ENCODE measurements at regions not wholly inside any gene's neighbourhood (a gene's known extent, or its start where the extent isn't known, plus 50 kb on each side); places are given as distances from the start of the nearest gene placed in this dataset.

DNA sequence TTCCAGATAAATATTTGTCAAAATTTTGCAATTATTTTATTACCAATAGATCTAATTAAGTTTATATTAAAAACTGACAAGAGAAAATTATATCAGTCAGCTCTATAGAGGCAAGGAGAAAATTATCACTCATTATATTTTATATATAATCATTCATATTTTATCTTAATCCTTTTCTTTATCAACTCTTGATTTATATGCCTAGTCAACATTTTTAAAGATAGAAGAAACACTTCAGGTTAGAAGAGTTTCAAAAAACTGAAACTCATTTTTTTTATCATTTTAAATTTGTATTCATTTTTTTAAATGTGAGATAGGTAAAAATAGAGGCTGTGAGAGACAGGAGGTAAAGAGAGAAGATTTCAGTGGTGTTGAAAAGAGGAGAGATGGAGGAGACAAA, 217.3 kb upstream of the P2RY1 start:
- in situ Hi-C loops (cut with HindIII; ENCODE audit: low pct_ligation_motif_present, low sequenced_read_pairs) = no loop called here
- H3K4me3 ChIP-seq (ENCODE audit: low read depth, low read length) = no peak overlapping the region
- TF ChIP-seq, protein P1, sequence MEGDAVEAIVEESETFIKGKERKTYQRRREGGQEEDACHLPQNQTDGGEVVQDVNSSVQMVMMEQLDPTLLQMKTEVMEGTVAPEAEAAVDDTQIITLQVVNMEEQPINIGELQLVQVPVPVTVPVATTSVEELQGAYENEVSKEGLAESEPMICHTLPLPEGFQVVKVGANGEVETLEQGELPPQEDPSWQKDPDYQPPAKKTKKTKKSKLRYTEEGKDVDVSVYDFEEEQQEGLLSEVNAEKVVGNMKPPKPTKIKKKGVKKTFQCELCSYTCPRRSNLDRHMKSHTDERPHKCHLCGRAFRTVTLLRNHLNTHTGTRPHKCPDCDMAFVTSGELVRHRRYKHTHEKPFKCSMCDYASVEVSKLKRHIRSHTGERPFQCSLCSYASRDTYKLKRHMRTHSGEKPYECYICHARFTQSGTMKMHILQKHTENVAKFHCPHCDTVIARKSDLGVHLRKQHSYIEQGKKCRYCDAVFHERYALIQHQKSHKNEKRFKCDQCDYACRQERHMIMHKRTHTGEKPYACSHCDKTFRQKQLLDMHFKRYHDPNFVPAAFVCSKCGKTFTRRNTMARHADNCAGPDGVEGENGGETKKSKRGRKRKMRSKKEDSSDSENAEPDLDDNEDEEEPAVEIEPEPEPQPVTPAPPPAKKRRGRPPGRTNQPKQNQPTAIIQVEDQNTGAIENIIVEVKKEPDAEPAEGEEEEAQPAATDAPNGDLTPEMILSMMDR (IDR thresholded peaks at IDR 0.05; ENCODE audit: low read depth, low read length, missing control alignments) = no peak
- no peak for DNase-seq
- H3K27me3 ChIP-seq (replicated peaks) = no peaks in the 10 kb centered on the region
- H3K36me3 ChIP-seq (replicated peaks) = no peaks in the 10 kb centered on the region
- no peak overlapping the region for H3K27ac ChIP-seq

- TF ChIP-seq, protein P1 (IDR thresholded peaks at IDR 0.05; ENCODE audit: low read depth, low read length, missing control alignments) = no peak
- no peak for DNase-seq
- Histone ChIP-seq H3K27ac (no peak overlapping the region), H3K27me3 (replicated peaks) (no peaks in the 10 kb centered on the region), H3K4me3 (ENCODE audit: low read depth, low read length) (no peak overlapping the region), H3K36me3 (replicated peaks) (no peaks in the 10 kb centered on the region)
- in situ Hi-C loops (cut with HindIII; ENCODE audit: low pct_ligation_motif_present, low sequenced_read_pairs) = no loop called here
These were observed 216.4 kb upstream of the P2RY1 start for GRCh38 chr3:152618529-152618928.

DNA sequence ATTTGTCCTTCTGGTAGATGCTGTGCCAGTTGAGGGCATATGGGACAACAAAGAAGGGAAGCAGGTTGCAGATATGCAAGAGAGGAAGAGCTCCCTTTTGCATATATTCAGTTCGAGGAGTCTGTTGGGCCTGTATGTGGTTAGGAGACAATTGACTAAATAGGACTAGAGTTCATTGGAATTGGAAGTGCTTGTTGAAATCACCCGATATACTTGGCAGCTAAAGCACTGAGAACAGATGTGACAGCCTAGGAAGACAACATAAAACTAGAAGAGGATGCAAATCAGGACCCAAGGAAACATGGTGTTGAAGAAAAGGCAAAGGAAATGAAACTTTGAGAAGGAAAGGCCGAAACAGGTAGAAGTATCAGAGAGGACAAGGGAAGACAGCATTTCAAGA, 215.2 kb upstream of the P2RY1 start:
- H3K36me3 ChIP-seq (replicated peaks) = no peaks in the 10 kb centered on the region
- no peak overlapping the region for H3K4me3 ChIP-seq (ENCODE audit: low read depth, low read length)
- DNase-seq = no peak
- H3K27me3 ChIP-seq (replicated peaks) = no peaks in the 10 kb centered on the region
- H3K27ac ChIP-seq = no peak overlapping the region
- TF ChIP-seq, protein P1 (IDR thresholded peaks at IDR 0.05; ENCODE audit: low read depth, low read length, missing control alignments) = no peak
- in situ Hi-C loops (cut with HindIII; ENCODE audit: low pct_ligation_motif_present, low sequenced_read_pairs) = no loop called here

DNA sequence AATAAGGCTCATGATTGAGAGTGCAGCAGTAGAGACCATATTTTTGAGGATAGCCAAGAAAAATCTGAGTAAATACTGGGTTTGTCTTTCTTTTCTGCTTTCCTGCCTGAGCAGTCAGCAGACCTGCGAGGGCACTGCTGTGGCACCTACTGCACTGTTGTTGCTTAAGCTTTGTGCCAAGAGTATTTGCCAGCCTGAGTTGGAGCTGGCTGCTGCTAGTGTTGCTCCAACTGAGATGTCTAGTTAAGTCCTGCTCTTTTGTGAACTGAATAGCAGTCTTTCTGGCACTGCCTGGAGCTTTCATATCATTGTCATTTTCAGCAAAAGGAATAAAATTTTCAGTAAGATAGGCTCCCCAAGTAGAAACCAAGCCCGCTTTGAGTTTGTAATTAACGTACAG, 214.5 kb upstream of the P2RY1 start:
- no peak for DNase-seq
- Histone ChIP-seq H3K4me3 (ENCODE audit: low read depth, low read length) (no peak overlapping the region), H3K27me3 (replicated peaks) (no peaks in the 10 kb centered on the region), H3K36me3 (replicated peaks) (no peaks in the 10 kb centered on the region), H3K27ac (no peak overlapping the region)
- in situ Hi-C loops (cut with HindIII; ENCODE audit: low pct_ligation_motif_present, low sequenced_read_pairs) = no loop called here
- TF ChIP-seq, protein P1 (IDR thresholded peaks at IDR 0.05; ENCODE audit: low read depth, low read length, missing control alignments) = no peak

- no peak for DNase-seq
- TF ChIP-seq, protein P1 (IDR thresholded peaks at IDR 0.05; ENCODE audit: low read depth, low read length, missing control alignments) = no peak
- in situ Hi-C loops (cut with HindIII; ENCODE audit: low pct_ligation_motif_present, low sequenced_read_pairs) = no loop called here
These were observed 213.7 kb upstream of the P2RY1 start for GRCh38 chr3:152621006-152621868.

More at GRCh38 chr3:152621006-152621868, 213.7 kb upstream of the P2RY1 start:
- Histone ChIP-seq H3K4me3 (ENCODE audit: low read depth, low read length) (no peak overlapping the region), H3K36me3 (replicated peaks) (no peaks in the 10 kb centered on the region), H3K27me3 (replicated peaks) (no peaks in the 10 kb centered on the region), H3K27ac (no peak overlapping the region)

All from brain microvascular endothelial cell (primary cell).